ENCODE measurements at regions not wholly inside any gene's neighbourhood (a gene's known extent, or its start where the extent isn't known, plus 50 kb on each side); places are given as distances from the start of the nearest gene placed in this dataset.

DNA sequence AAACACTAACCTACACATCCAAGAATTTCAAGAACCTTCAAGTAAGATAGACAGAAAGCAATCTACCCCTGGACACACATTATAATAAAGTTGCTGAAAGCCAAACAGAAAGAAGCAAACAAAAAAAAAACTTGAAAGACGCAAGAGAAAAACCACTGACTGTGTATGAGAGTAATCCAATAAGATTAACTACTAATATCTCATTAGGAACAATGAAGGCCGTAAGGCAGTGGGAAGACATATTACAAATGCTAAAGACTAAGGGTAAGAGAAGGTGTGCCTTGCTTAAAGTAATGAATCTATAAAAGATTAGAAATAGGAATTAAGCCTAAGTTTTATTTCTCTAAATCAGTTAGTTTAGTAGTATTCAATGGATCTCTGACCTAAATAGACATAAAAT, 1109.1 kb downstream of the JRKL start:
- H3K4me1 Mint-ChIP-seq = no peaks in the 10 kb centered on the region
- H3K4ac ChIP-seq (ENCODE audit: low read depth, low read length) = no peak overlapping the region
- DNase-seq = no peak
- no peak overlapping the region for H3K56ac ChIP-seq (ENCODE audit: insufficient read length, low read depth, low read length)
- H3K36me3 Mint-ChIP-seq (ENCODE audit: insufficient read depth in 1 of 3, low read depth in 3 of 3) = peaks cover 4 to 23% (median 9%) of the 10 kb centered on the region in 3 experiments
- H3K4me1 ChIP-seq (ENCODE audit: insufficient read depth, low read length) = no peaks in the 10 kb centered on the region
- H4K20me1 ChIP-seq (ENCODE audit: control insufficient read depth, insufficient read depth, insufficient read length) = no peaks in the 10 kb centered on the region
- no peak overlapping the region for H2BK20ac ChIP-seq (ENCODE audit: low read depth, low read length, poor library complexity, severe bottlenecking)
- H4K8ac ChIP-seq (replicated peaks; ENCODE audit: insufficient read length, low read depth, low read length) = no peak overlapping the region
- H3K4me3 Mint-ChIP-seq = no peak overlapping the region
- H3K14ac ChIP-seq (ENCODE audit: insufficient read depth, low read length) = no peak overlapping the region
- no peaks in the 10 kb centered on the region for H3K27me3 ChIP-seq (ENCODE audit: insufficient read depth, low read length)
- no peak overlapping the region for H3K9ac ChIP-seq (ENCODE audit: extremely low read depth, insufficient read length, low read length)
- H4K91ac ChIP-seq (ENCODE audit: insufficient read length, low read depth, low read length) = no peak overlapping the region
- no peak overlapping the region for H2BK12ac ChIP-seq (ENCODE audit: insufficient read length, low read depth, low read length)
- H2BK5ac ChIP-seq (ENCODE audit: insufficient read length, low read length) = no peak overlapping the region
- no peak overlapping the region for H3K27ac ChIP-seq (ENCODE audit: insufficient read length, low read depth, low read length)
- H2BK15ac ChIP-seq (ENCODE audit: low read depth, low read length) = no peak overlapping the region
- no peak overlapping the region for H3K27ac Mint-ChIP-seq
- no peaks in the 10 kb centered on the region for H3K9me3 ChIP-seq (ENCODE audit: control insufficient read depth, low read depth, low read length)
- H3K23ac ChIP-seq (ENCODE audit: insufficient read length, low read depth, low read length) = no peak overlapping the region
- no CpG with 5 or more reads among the region's 2 CpGs for WGBS (ENCODE audit: extremely low coverage, insufficient read length, low lambda C conversion rate)
- H3T11ph ChIP-seq (ENCODE audit: low read length) = no peak overlapping the region
- no peak overlapping the region for H4K5ac ChIP-seq (ENCODE audit: insufficient read length, low read depth, low read length)
- H3K27me3 Mint-ChIP-seq (ENCODE audit: low read depth) = no peaks in the 10 kb centered on the region
- no peak overlapping the region for H2AK5ac ChIP-seq (ENCODE audit: insufficient read length, low read length)
- H3K9me3 Mint-ChIP-seq = peaks cover 18% of the 10 kb centered on the region in 2 experiments
- no peaks in the 10 kb centered on the region for H3K23me2 ChIP-seq (ENCODE audit: insufficient read length, low read depth, low read length, poor library complexity, severe bottlenecking)
- H3K4me2 ChIP-seq (ENCODE audit: insufficient read depth, insufficient read length, low read length) = no peak overlapping the region
- TF ChIP-seq, protein P1, sequence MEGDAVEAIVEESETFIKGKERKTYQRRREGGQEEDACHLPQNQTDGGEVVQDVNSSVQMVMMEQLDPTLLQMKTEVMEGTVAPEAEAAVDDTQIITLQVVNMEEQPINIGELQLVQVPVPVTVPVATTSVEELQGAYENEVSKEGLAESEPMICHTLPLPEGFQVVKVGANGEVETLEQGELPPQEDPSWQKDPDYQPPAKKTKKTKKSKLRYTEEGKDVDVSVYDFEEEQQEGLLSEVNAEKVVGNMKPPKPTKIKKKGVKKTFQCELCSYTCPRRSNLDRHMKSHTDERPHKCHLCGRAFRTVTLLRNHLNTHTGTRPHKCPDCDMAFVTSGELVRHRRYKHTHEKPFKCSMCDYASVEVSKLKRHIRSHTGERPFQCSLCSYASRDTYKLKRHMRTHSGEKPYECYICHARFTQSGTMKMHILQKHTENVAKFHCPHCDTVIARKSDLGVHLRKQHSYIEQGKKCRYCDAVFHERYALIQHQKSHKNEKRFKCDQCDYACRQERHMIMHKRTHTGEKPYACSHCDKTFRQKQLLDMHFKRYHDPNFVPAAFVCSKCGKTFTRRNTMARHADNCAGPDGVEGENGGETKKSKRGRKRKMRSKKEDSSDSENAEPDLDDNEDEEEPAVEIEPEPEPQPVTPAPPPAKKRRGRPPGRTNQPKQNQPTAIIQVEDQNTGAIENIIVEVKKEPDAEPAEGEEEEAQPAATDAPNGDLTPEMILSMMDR (conservative IDR thresholded peaks at IDR 0.05) = no peak
- H3K18ac ChIP-seq (ENCODE audit: insufficient read length, low read depth, low read length) = no peak overlapping the region
- no peak overlapping the region for H2BK120ac ChIP-seq (ENCODE audit: low read depth, low read length, poor library complexity, severe bottlenecking)
- no peaks in the 10 kb centered on the region for H3K79me2 ChIP-seq (ENCODE audit: insufficient read depth, low read length)
- no peak overlapping the region for H2AFZ ChIP-seq (ENCODE audit: low read length)
- H3K79me1 ChIP-seq (ENCODE audit: insufficient read depth, low read depth, low read length, poor library complexity, severe bottlenecking) = no peaks in the 10 kb centered on the region
